ENCODE measurements at regions not wholly inside any gene's neighbourhood (a gene's known extent, or its start where the extent isn't known, plus 50 kb on each side); places are given as distances from the start of the nearest gene placed in this dataset.

DNA sequence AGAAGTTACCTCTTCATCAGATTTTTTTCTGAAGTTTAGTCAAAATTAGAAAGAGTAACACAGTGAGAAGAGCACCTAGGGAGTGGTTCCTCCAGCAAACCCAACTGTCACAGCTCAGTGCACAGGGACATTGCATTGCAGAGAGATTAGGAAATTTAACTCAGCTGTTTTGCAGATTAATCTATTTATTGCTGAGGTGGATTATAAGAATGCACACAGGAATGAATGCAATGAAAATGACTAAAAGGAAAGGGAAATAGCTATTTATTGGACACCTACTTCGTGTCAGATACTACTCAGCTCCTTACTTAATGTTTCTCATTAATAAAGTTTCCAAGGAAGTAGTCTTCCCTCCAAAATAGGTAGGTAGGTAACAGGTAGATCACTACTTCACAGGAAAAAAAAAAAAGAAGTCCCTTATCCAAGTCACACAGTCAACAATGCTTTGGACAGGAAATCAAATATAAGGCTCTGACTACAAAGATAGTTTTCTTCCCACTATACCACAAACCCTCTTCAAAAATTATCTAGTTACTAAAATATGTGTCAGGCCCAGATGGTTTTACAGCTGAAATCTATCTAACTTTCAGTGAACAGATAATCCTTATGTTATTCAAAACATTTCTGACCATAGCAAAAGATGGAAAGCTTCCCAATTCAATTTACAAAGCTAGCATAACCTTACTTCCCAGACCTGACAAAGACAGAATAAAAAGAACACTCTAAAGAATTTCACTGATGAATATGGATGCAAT is 442.2 kb upstream of the MPDZ start:
- Histone ChIP-seq H3K79me2 (ENCODE audit: insufficient read depth, low read depth, low read length) (no peaks in the 10 kb centered on the region), H3K4me1 (ENCODE audit: insufficient read depth, low read length, poor library complexity, severe bottlenecking) (no peaks in the 10 kb centered on the region), H3K4me2 (ENCODE audit: low read length) (no peak overlapping the region), H3K27ac (ENCODE audit: low read depth, low read length, poor library complexity, severe bottlenecking) (no peak overlapping the region), H3K4me3 (ENCODE audit: low read depth, low read length, poor library complexity, severe bottlenecking) (no peak overlapping the region), H3K36me3 (ENCODE audit: insufficient read depth, low read length) (no peaks in the 10 kb centered on the region), H2AFZ (ENCODE audit: low read length) (no peak overlapping the region), H3K9me2 (ENCODE audit: insufficient read depth, low read length) (no peaks in the 10 kb centered on the region), H4K20me1 (ENCODE audit: insufficient read depth, low read length) (no peaks in the 10 kb centered on the region), H3K9me3 (ENCODE audit: low read length) (no peaks in the 10 kb centered on the region)
- BruUV-seq (replicated peaks), result no TSS peak
- ChIA-PET POLR2A (interaction anchor here (0.6 to 0.8 kb wide), 3 partner anchors 11 to 599 kb away, joined by 3 to 6 read pairs (median 3); no protein-coding TSS in a partner anchor), CTCF (ENCODE audit: unreplicated experiment) (no interaction called here)
- DNase-seq (ENCODE audit: low spot score), result no peak
- TF ChIP-seq, protein P1, sequence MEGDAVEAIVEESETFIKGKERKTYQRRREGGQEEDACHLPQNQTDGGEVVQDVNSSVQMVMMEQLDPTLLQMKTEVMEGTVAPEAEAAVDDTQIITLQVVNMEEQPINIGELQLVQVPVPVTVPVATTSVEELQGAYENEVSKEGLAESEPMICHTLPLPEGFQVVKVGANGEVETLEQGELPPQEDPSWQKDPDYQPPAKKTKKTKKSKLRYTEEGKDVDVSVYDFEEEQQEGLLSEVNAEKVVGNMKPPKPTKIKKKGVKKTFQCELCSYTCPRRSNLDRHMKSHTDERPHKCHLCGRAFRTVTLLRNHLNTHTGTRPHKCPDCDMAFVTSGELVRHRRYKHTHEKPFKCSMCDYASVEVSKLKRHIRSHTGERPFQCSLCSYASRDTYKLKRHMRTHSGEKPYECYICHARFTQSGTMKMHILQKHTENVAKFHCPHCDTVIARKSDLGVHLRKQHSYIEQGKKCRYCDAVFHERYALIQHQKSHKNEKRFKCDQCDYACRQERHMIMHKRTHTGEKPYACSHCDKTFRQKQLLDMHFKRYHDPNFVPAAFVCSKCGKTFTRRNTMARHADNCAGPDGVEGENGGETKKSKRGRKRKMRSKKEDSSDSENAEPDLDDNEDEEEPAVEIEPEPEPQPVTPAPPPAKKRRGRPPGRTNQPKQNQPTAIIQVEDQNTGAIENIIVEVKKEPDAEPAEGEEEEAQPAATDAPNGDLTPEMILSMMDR (conservative IDR thresholded peaks at IDR 0.05; ENCODE audit: low read length), result no peak
- no peak for TF ChIP-seq EZH2phosphoT487 (IDR thresholded peaks at IDR 0.05; ENCODE audit: borderline replicate concordance, low read depth, low read length)
- intact Hi-C loops (cut with micrococcal nuclease; ENCODE audit: unreplicated experiment), result no loop called here

DNA sequence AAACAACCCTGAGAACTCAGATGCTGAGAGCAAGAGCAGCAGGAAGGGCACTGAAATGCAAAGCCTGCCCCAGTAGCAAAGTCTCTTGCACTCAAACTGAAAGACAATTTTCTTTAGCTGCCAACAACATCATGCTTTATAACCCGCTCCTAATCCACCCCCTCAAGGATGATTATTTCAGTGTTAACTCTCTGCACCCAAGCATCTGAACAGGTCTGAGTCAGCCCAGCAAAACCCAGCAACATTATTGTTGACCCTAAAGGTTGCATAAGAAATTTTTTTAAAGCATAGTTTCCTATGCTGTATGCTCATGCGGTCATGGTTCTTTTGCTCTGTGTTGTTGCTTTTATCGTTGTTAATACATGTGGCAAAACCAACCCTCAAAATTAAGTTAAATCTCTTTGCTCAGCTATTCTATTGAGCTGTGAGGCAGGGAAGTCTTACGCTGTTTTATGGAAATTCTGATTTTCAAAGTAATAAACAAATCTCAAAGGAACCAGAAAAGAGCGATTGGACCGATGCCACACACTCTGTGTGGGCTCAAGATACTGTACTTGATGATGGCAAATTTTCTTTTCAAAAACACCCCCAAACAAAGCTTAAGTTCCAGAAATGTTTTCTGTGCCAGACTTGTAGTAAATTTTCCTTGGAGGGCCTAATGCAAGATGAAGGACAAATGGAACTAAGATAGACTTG is 440.6 kb upstream of the MPDZ start:
- H4K20me1 ChIP-seq (ENCODE audit: insufficient read depth, low read length), result no peaks in the 10 kb centered on the region
- no peak overlapping the region for H3K27ac ChIP-seq (ENCODE audit: low read depth, low read length, poor library complexity, severe bottlenecking)
- no peaks in the 10 kb centered on the region for H3K9me2 ChIP-seq (ENCODE audit: insufficient read depth, low read length)
- H3K79me2 ChIP-seq (ENCODE audit: insufficient read depth, low read depth, low read length), result no peaks in the 10 kb centered on the region
- no peak overlapping the region for H2AFZ ChIP-seq (ENCODE audit: low read length)
- BruUV-seq (replicated peaks), result no TSS peak
- H3K4me1 ChIP-seq (ENCODE audit: insufficient read depth, low read length, poor library complexity, severe bottlenecking), result no peaks in the 10 kb centered on the region
- H3K4me2 ChIP-seq (ENCODE audit: low read length), result no peak overlapping the region
- POLR2A ChIA-PET, result interaction anchor here (0.7 kb wide), 1 partner anchor 148 kb away, joined by 3 read pairs; no protein-coding TSS in a partner anchor
- no peaks in the 10 kb centered on the region for H3K36me3 ChIP-seq (ENCODE audit: insufficient read depth, low read length)
- CTCF ChIA-PET (ENCODE audit: unreplicated experiment), result no interaction called here
- TF ChIP-seq, protein P1 (conservative IDR thresholded peaks at IDR 0.05; ENCODE audit: low read length), result no peak
- TF ChIP-seq EZH2phosphoT487 (IDR thresholded peaks at IDR 0.05; ENCODE audit: borderline replicate concordance, low read depth, low read length), result no peak
- no peaks in the 10 kb centered on the region for H3K9me3 ChIP-seq (ENCODE audit: low read length)
- DNase-seq (ENCODE audit: low spot score), result no peak
- intact Hi-C loops (cut with micrococcal nuclease; ENCODE audit: unreplicated experiment), result no loop called here
- H3K4me3 ChIP-seq (ENCODE audit: low read depth, low read length, poor library complexity, severe bottlenecking), result no peak overlapping the region

DNA sequence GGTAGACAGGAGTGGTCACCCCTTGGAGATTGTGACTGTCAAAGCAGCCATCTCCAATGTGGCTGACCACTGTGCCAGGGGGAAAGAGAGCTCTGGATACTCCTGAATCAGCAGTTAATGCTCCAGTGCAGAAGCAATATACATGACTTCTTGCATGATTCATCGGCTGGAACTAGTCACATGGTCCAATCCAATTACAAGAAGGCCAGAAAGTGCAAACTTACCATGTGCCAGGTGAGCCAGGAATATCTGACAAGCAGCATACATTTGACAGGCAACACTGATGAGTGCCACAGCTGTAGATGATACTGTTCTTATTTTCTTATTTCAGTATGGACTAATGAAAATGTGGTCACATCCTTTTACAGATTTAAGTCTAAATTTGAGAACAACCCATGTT is 440.0 kb upstream of the MPDZ start:
- no peak for DNase-seq (ENCODE audit: low spot score)
- Histone ChIP-seq H3K9me2 (ENCODE audit: insufficient read depth, low read length) (no peaks in the 10 kb centered on the region), H3K79me2 (ENCODE audit: insufficient read depth, low read depth, low read length) (no peaks in the 10 kb centered on the region), H3K36me3 (ENCODE audit: insufficient read depth, low read length) (no peaks in the 10 kb centered on the region), H3K27ac (ENCODE audit: low read depth, low read length, poor library complexity, severe bottlenecking) (no peak overlapping the region), H4K20me1 (ENCODE audit: insufficient read depth, low read length) (no peaks in the 10 kb centered on the region), H3K9me3 (ENCODE audit: low read length) (no peaks in the 10 kb centered on the region), H2AFZ (ENCODE audit: low read length) (no peak overlapping the region), H3K4me3 (ENCODE audit: low read depth, low read length, poor library complexity, severe bottlenecking) (no peak overlapping the region), H3K4me1 (ENCODE audit: insufficient read depth, low read length, poor library complexity, severe bottlenecking) (no peaks in the 10 kb centered on the region), H3K4me2 (ENCODE audit: low read length) (no peak overlapping the region)
- BruUV-seq (replicated peaks), result no TSS peak
- TF ChIP-seq, protein P1 (conservative IDR thresholded peaks at IDR 0.05; ENCODE audit: low read length), result no peak
- no peak for TF ChIP-seq EZH2phosphoT487 (IDR thresholded peaks at IDR 0.05; ENCODE audit: borderline replicate concordance, low read depth, low read length)
- intact Hi-C loops (cut with micrococcal nuclease; ENCODE audit: unreplicated experiment), result no loop called here
- ChIA-PET POLR2A (no interaction called here), CTCF (ENCODE audit: unreplicated experiment) (no interaction called here)

All from OCI-LY7 (cell line).